HCT116 (cell line): ENCODE measurements at regions not wholly inside any gene's neighbourhood (a gene's known extent, or its start where the extent isn't known, plus 50 kb on each side); places are given as distances from the start of the nearest gene placed in this dataset.

ENCODE experiments used
- ATAC-seq: fragments of 200-7000 bp; cut with Tn5 transposase; 2 replicates; pipeline ENCODE4 v1.9.1; 2020; ENCODE audit warnings: mild to moderate bottlenecking, moderate library complexity
- BruUV-seq: library from RNA; stranded (reverse); fragments of 400-500 nt; replicated peaks from 2 replicates; lab custom pipeline; 2021; lab: Mats Ljungman, UMichigan
- CTCF ChIA-PET: fragments of 300-600 bp; sonication (Branson Sonifier 250); formaldehyde crosslinking; loops from one replicate; lab custom pipeline; 2021; ENCODE audit warnings: antibody characterized with exemption; lab: Charles Lee
- POLR2A ChIA-PET: fragments of 300-600, 350-600 bp; sonication (Branson Sonifier 250); formaldehyde crosslinking; loops from one replicate; lab custom pipeline; 2021; ENCODE audit warnings: antibody characterized with exemption; lab: Charles Lee
- RAD21 ChIA-PET, 2 experiments: fragments of 300-600 bp; sonication (Branson Sonifier 250); formaldehyde crosslinking; loops; one replicate each; lab custom pipeline; 2023; ENCODE audit warnings: low total read pairs in 2 of 2; ENCODE audit not compliant: uncharacterized antibody in 2 of 2, unreplicated experiment in 2 of 2, low non-redundant PET in 1 of 2; lab: Charles Lee
- DNase-seq: peaks from one replicate; pipeline ENCODE4 v3.0.0-alpha.2; 2010; ENCODE audit warnings: low read depth, low spot score
- H2AFZ ChIP-seq: fragments of 200-600 bp; shearing (Covaris generic), sonication (generic); 2 replicates; pipeline ENCODE4 v1.6.1; 2017; ENCODE audit warnings: low read depth, mixed run types, mixed read lengths, antibody characterized with exemption, low read length; ENCODE audit not compliant: poor library complexity, severe bottlenecking
- H3K27ac ChIP-seq: 2 replicates; pipeline ENCODE4 v1.5.1; 2012; ENCODE audit warnings: low read depth, low read length
- H3K27me3 ChIP-seq: fragments of 200-600 bp; sonication (generic); 2 replicates; pipeline ENCODE4 v1.6.1; 2016; ENCODE audit warnings: mixed run types, low read length, mixed read lengths; ENCODE audit not compliant: insufficient read depth
- H3K36me3 ChIP-seq, 2 experiments: fragments of 200-500 bp in 1 of 2; fragments of 200-600 bp in 1 of 2; sonication (Bioruptor generic) in 1 of 2; sonication (generic) in 1 of 2; 2 replicates each; pipeline versions ENCODE4 v1.5.1 to v1.6.1; 2014 to 2016; ENCODE audit warnings: low read length in 2 of 2, inconsistent platforms in 1 of 2, mixed read lengths in 1 of 2, mixed run types in 1 of 2; ENCODE audit not compliant: insufficient read depth in 2 of 2, control insufficient read depth in 1 of 2
- H3K4me1 ChIP-seq, 2 experiments: fragments of 200-600 bp in 1 of 2; sonication (generic) in 1 of 2; 2 replicates each; pipeline versions ENCODE4 v1.5.1 to v1.6.1; 2012 to 2017; ENCODE audit warnings: low read length in 2 of 2, inconsistent platforms in 1 of 2, mild to moderate bottlenecking in 1 of 2, mixed read lengths in 1 of 2, mixed run types in 1 of 2, moderate library complexity in 1 of 2; ENCODE audit not compliant: insufficient read depth in 2 of 2, control insufficient read depth in 1 of 2
- H3K4me2 ChIP-seq: fragments of 200-600 bp; sonication (generic); 2 replicates; pipeline ENCODE4 v1.6.1; 2017; ENCODE audit warnings: mixed run types, low read length, mixed read lengths
- H3K4me3 ChIP-seq, 2 experiments: fragments of 200-600 bp in 1 of 2; sonication (generic) in 1 of 2; replicated peaks in 1 of 2; 2 replicates each; pipeline ENCODE4 v1.5.1; 2011 to 2016; ENCODE audit warnings: low read length in 2 of 2, control low read depth in 1 of 2, low read depth in 1 of 2, mild to moderate bottlenecking in 1 of 2, mixed read lengths in 1 of 2, mixed run types in 1 of 2
- H3K79me2 ChIP-seq: fragments of 200-600 bp; sonication (generic); 2 replicates; pipeline ENCODE4 v1.6.1; 2017; ENCODE audit warnings: mild to moderate bottlenecking, mixed run types, low read length, moderate library complexity, mixed read lengths; ENCODE audit not compliant: insufficient read depth
- H3K9ac ChIP-seq: fragments of 200-600 bp; sonication (generic); 2 replicates; pipeline ENCODE4 v1.6.1; 2016; ENCODE audit warnings: low read length, mixed read lengths
- H3K9me2 ChIP-seq: fragments of 200-600 bp; sonication (generic), shearing (Covaris generic); 2 replicates; pipeline ENCODE4 v1.6.1; 2017; ENCODE audit warnings: mixed run types, mild to moderate bottlenecking, moderate library complexity; ENCODE audit not compliant: insufficient read depth
- H3K9me3 ChIP-seq, 2 experiments: fragments of 200-500 bp in 1 of 2; fragments of 200-600 bp in 1 of 2; sonication (Bioruptor generic) in 1 of 2; sonication (generic) in 1 of 2; 2 replicates each; pipeline ENCODE4 v1.6.1; 2014 to 2017; ENCODE audit warnings: low read length in 2 of 2, mixed read lengths in 2 of 2, inconsistent platforms in 1 of 2, low read depth in 1 of 2, mild to moderate bottlenecking in 1 of 2, mixed run types in 1 of 2, moderate library complexity in 1 of 2; ENCODE audit not compliant: control insufficient read depth in 1 of 2, insufficient read depth in 1 of 2
- H4K20me1 ChIP-seq: fragments of 200-600 bp; sonication (generic), shearing (Covaris generic); 2 replicates; pipeline ENCODE4 v1.6.1; 2017; ENCODE audit warnings: mixed run types, mild to moderate bottlenecking, moderate library complexity; ENCODE audit not compliant: insufficient read depth
- CBX3 ChIP-seq: IDR thresholded peaks from 2 replicates; pipeline ENCODE4 v1.6.1; 2012; ENCODE audit warnings: low read depth
- CEBPB ChIP-seq: IDR thresholded peaks from 2 replicates; pipeline ENCODE4 v1.6.1; 2012; ENCODE audit warnings: low read depth
- CTCF ChIP-seq, 3 experiments: fragments of 200-600 bp in 1 of 3; sonication (generic) in 1 of 3; IDR thresholded peaks in 2 of 3; conservative IDR thresholded peaks in 1 of 3; 2 replicates each; pipeline ENCODE4 v1.5.1; 2012 to 2017; ENCODE audit warnings: low read depth in 2 of 3, low read length in 2 of 3, antibody characterized with exemption in 1 of 3, borderline replicate concordance in 1 of 3, control low read depth in 1 of 3, mild to moderate bottlenecking in 1 of 3, mixed read lengths in 1 of 3, mixed run types in 1 of 3, moderate library complexity in 1 of 3; ENCODE audit not compliant: insufficient read depth in 1 of 3
- EGR1 ChIP-seq: IDR thresholded peaks from 2 replicates; pipeline ENCODE4 v1.6.1; 2012; ENCODE audit warnings: low read depth
- ELF1 ChIP-seq: IDR thresholded peaks from 2 replicates; pipeline ENCODE4 v1.6.1; 2012; ENCODE audit warnings: low read depth, borderline replicate concordance
- EZH2phosphoT487 ChIP-seq: fragments of 200-600 bp; IDR thresholded peaks from 2 replicates; pipeline ENCODE4 v1.6.1; 2018; ENCODE audit warnings: antibody characterized with exemption, borderline replicate concordance
- MAX ChIP-seq: IDR thresholded peaks from 2 replicates; pipeline ENCODE4 v1.6.1; 2012
- POLR2A ChIP-seq: IDR thresholded peaks from 2 replicates; pipeline ENCODE4 v1.7.0; 2011; ENCODE audit warnings: borderline replicate concordance; ENCODE audit not compliant: insufficient read depth, insufficient read length; ENCODE audit errors: extremely low read depth
- POLR2AphosphoS5 ChIP-seq: IDR thresholded peaks from 2 replicates; pipeline ENCODE4 v1.6.1; 2011; ENCODE audit warnings: mild to moderate bottlenecking, low read depth, low read length, moderate library complexity
- RAD21 ChIP-seq: IDR thresholded peaks from 2 replicates; pipeline ENCODE4 v1.6.1; 2012; ENCODE audit warnings: low read depth, mild to moderate bottlenecking
- SIN3A ChIP-seq: IDR thresholded peaks from 2 replicates; pipeline ENCODE4 v1.6.1; 2012; ENCODE audit warnings: low read depth
- SP1 ChIP-seq: IDR thresholded peaks from 2 replicates; pipeline ENCODE4 v1.6.1; 2012; ENCODE audit warnings: low read depth
- TCF7L2 ChIP-seq: IDR thresholded peaks from 2 replicates; pipeline ENCODE4 v1.7.0; 2011; ENCODE audit warnings: borderline replicate concordance, inconsistent platforms; ENCODE audit not compliant: insufficient read depth, insufficient read length; ENCODE audit errors: extremely low read depth
- ZBTB33 ChIP-seq: IDR thresholded peaks from 2 replicates; pipeline ENCODE4 v1.6.1; 2011; ENCODE audit warnings: mild to moderate bottlenecking, low read length, moderate library complexity; ENCODE audit not compliant: insufficient replicate concordance; ENCODE audit errors: extremely low read depth
- ZFX ChIP-seq: fragments of 450-650 bp; IDR thresholded peaks from 2 replicates; pipeline ENCODE4 v1.6.1; 2017
- intact Hi-C: fragments of 100-400 bp; cut with micrococcal nuclease; formaldehyde crosslinking; loops from 2 replicates; pipeline ENCODE4 v1.10.0; 2022

DNA sequence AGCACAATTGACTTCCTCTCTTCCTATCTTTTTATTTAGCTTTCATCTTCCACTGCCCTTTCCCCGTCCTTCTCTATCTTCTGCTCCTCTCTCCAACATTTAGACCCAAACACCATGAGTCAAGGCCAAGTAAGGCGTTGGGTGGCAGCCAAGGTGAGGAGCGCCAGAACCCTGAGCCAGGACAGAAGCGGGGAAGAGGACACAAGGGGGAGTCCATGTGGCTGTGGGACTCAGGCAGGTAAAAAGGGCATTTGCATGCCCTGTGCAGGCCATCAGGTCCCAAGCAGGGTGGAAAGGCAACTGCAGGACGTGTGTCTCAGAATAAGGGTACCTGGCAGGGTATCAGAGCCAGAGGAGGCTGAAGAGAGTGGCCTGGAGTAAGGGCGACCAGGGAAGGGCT is 192.4 kb upstream of the PFKP start:
- POLR2A ChIA-PET, result no interaction called here
- Histone ChIP-seq H3K79me2 (no peaks in the 10 kb centered on the region), H3K4me1 (no peaks in the 10 kb centered on the region)
- TF ChIP-seq ZFX, result no peak
- TF ChIP-seq SP1, result no peak
- TF ChIP-seq ELF1, result no peak
- TF ChIP-seq POLR2A, result no peak
- no peak for TF ChIP-seq TCF7L2
- no peak for TF ChIP-seq POLR2AphosphoS5
- no peak for TF ChIP-seq EGR1
- no peak for TF ChIP-seq RAD21
- TF ChIP-seq, all 23 proteins: peak for 0
- DNase-seq, result no peak
- BruUV-seq, result no TSS peak
- ChIA-PET CTCF (no interaction called here), RAD21 (no interaction called here)
- no peaks in the 10 kb centered on the region for H3K9me2 ChIP-seq
- H3K4me2 ChIP-seq, result no peak overlapping the region
- no peak overlapping the region for H2AFZ ChIP-seq
- no peak overlapping the region for H3K27ac ChIP-seq
- ATAC-seq, result no peak
- H3K4me3 ChIP-seq, result no peak overlapping the region
- H3K9ac ChIP-seq, result no peak overlapping the region
- no peaks in the 10 kb centered on the region for H3K9me3 ChIP-seq
- no peaks in the 10 kb centered on the region for H4K20me1 ChIP-seq
- intact Hi-C loops, result loop anchor here (5.0 kb wide), 1 partner anchor 1238 kb away; no protein-coding TSS in a partner anchor
- peaks cover 25% of the 10 kb centered on the region for H3K27me3 ChIP-seq
- no peaks in the 10 kb centered on the region; a peak in 1 of 4 replicates for H3K36me3 ChIP-seq

- RAD21 ChIA-PET, result no interaction called here
- no peak for DNase-seq
- no peaks in the 10 kb centered on the region for H3K9me3 ChIP-seq
- no peak overlapping the region for H3K9ac ChIP-seq
- no peak overlapping the region for H3K4me2 ChIP-seq
- H3K9me2 ChIP-seq, result no peaks in the 10 kb centered on the region
- H3K27ac ChIP-seq, result no peak overlapping the region
- H3K27me3 ChIP-seq, result peaks cover 21% of the 10 kb centered on the region
- intact Hi-C loops, result loop anchor here (5.0 kb wide), 1 partner anchor 1236 kb away; no protein-coding TSS in a partner anchor
- H3K4me3 ChIP-seq, result no peak overlapping the region
- H3K79me2 ChIP-seq, result no peaks in the 10 kb centered on the region
- POLR2A ChIA-PET, result no interaction called here
- no peak for TF ChIP-seq RAD21
- no peak for TF ChIP-seq EGR1
- TF ChIP-seq ZFX, result no peak
- no peak for TF ChIP-seq CBX3
- TF ChIP-seq MAX, result no peak
- no peak for TF ChIP-seq CTCF (IDR thresholded peaks at IDR 0.05 in 2 of 3, conservative IDR thresholded peaks at IDR 0.05 in 1 of 3; ENCODE audit: borderline replicate concordance in 1 of 3, insufficient read depth in 1 of 3, low read depth in 2 of 3, low read length in 2 of 3)
- TF ChIP-seq EZH2phosphoT487, result no peak
- TF ChIP-seq SIN3A, result no peak
- no peak for TF ChIP-seq ZBTB33
- no peak for TF ChIP-seq CEBPB
- no peak for TF ChIP-seq POLR2AphosphoS5
- TF ChIP-seq ELF1, result no peak
- TF ChIP-seq, all 23 proteins: peak for 0
- CTCF ChIA-PET, result no interaction called here
- Histone ChIP-seq H3K36me3 (no peaks in the 10 kb centered on the region; a peak in 1 of 4 replicates), H4K20me1 (no peaks in the 10 kb centered on the region), H3K4me1 (no peaks in the 10 kb centered on the region), H2AFZ (no peak overlapping the region)
- no peak for ATAC-seq
- BruUV-seq, result no TSS peak
Measured at GRCh38 chr10:2873769-2874168, 193.6 kb upstream of the PFKP start.
